ENCODE measurements at regions not wholly inside any gene's neighbourhood (a gene's known extent, or its start where the extent isn't known, plus 50 kb on each side); places are given as distances from the start of the nearest gene placed in this dataset.
"Not testable (repeated sequence)": the region's sequence is repeated elsewhere in the genome, so short reads cannot be mapped to it uniquely, and the experiment has no call there.

DNA sequence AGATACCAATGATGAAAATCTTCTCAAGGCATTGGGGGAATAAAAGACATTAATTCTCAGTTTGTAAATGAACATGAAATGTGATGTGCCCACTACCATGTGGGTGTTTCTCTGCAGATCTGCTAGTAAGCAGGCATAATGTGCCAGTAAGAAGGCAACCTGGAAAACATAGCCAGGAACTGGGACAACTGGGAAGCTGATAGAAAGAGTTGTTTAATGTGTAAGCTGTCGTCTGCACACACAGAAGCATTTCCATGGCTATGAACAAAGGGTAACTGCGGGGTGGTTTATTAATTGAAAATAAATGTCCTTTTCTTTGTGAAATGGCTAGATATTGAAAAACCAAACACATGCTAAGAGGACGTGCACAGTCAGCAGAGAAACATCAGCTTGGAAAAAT is 52.0 kb downstream of the ZC3H11B start:
- no peak for DNase-seq (ENCODE audit: low read depth, low spot score)
- in situ Hi-C loops (cut with HindIII; ENCODE audit: low pct_unique_long_range_greater_than_20kb, low sequenced_read_pairs): no loop called here

DNA sequence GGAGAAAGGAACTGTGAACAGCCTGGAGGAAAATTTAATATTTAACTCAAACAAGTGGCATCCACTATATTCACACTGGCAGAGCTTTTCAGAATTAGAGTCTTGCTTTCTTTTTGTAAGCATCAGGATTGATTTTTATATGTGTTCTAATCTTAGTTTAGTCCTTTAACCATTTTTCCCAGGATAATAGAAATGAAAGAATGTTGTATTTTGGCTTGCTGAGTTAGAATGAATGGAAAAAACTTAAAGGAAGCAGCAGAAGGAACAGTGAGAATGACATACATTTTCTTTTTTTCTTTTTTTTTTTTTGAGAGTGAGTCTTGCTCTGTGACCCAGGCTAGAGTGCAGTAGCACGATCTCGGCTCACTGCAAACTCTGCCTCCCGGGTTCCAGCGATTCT is 53.0 kb downstream of the ZC3H11B start:
- in situ Hi-C loops (cut with HindIII; ENCODE audit: low pct_unique_long_range_greater_than_20kb, low sequenced_read_pairs): no loop called here
- no peak for DNase-seq (ENCODE audit: low read depth, low spot score)

GRCh38 chr1:219555806-219556205 is 57.1 kb downstream of the ZC3H11B start:
- DNase-seq (ENCODE audit: low read depth, low spot score): peak; percentile 97
- in situ Hi-C loops (cut with HindIII; ENCODE audit: low pct_unique_long_range_greater_than_20kb, low sequenced_read_pairs): no loop called here

GRCh38 chr1:219555031-219555692 is 57.7 kb downstream of the ZC3H11B start:
- in situ Hi-C loops (cut with HindIII; ENCODE audit: low pct_unique_long_range_greater_than_20kb, low sequenced_read_pairs): no loop called here
- peak; percentile 71 for DNase-seq (ENCODE audit: low read depth, low spot score)

DNA sequence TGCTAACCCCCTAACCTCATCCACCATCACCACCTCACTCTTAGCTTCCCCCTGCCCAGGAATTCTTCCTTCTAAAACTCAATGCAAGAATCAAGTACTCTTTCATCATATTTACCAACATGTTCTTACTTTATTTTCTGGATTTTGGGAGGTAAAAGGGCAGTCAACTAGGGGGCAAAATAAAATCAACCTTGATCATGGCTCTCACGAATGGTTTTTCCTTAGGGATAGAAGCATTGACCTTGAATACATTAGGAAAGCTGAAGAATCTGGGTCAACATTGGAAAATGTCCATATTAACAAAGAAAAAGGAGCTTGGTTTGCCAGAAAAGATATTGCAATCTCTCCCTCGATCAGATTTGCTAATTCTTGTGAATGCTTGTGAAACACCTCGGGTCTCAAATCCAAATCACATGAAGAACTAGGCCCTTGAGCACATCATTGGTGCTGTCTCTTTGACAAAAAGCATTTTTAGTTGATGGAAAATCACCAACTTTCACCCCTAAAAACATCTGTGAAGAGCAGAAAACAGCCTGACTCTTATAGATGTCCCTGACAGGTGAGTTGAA is 58.9 kb downstream of the ZC3H11B start:
- in situ Hi-C loops (cut with HindIII; ENCODE audit: low pct_unique_long_range_greater_than_20kb, low sequenced_read_pairs): no loop called here
- no peak for DNase-seq (ENCODE audit: low read depth, low spot score)

GRCh38 chr1:219550201-219550600 is 62.7 kb downstream of the ZC3H11B start:
- no peak for DNase-seq (ENCODE audit: low read depth, low spot score)
- in situ Hi-C loops (cut with HindIII; ENCODE audit: low pct_unique_long_range_greater_than_20kb, low sequenced_read_pairs): no loop called here

- in situ Hi-C loops (cut with HindIII; ENCODE audit: low pct_unique_long_range_greater_than_20kb, low sequenced_read_pairs): no loop called here
- peak; percentile 95 for DNase-seq (ENCODE audit: low read depth, low spot score)
Measured at GRCh38 chr1:219549215-219549614, 63.7 kb downstream of the ZC3H11B start.

- DNase-seq (ENCODE audit: low read depth, low spot score): no peak
- in situ Hi-C loops (cut with HindIII; ENCODE audit: low pct_unique_long_range_greater_than_20kb, low sequenced_read_pairs): no loop called here
Measured at GRCh38 chr1:219548386-219548785, 64.5 kb downstream of the ZC3H11B start.

GRCh38 chr1:219545756-219546155 is 67.1 kb downstream of the ZC3H11B start:
- in situ Hi-C loops (cut with HindIII; ENCODE audit: low pct_unique_long_range_greater_than_20kb, low sequenced_read_pairs); DNase-seq (ENCODE audit: low read depth, low spot score): not testable (repeated sequence)

- in situ Hi-C loops (cut with HindIII; ENCODE audit: low pct_unique_long_range_greater_than_20kb, low sequenced_read_pairs): no loop called here
- peak; percentile 16 for DNase-seq (ENCODE audit: low read depth, low spot score)
Measured at GRCh38 chr1:219544163-219544846, 68.6 kb downstream of the ZC3H11B start.

DNA sequence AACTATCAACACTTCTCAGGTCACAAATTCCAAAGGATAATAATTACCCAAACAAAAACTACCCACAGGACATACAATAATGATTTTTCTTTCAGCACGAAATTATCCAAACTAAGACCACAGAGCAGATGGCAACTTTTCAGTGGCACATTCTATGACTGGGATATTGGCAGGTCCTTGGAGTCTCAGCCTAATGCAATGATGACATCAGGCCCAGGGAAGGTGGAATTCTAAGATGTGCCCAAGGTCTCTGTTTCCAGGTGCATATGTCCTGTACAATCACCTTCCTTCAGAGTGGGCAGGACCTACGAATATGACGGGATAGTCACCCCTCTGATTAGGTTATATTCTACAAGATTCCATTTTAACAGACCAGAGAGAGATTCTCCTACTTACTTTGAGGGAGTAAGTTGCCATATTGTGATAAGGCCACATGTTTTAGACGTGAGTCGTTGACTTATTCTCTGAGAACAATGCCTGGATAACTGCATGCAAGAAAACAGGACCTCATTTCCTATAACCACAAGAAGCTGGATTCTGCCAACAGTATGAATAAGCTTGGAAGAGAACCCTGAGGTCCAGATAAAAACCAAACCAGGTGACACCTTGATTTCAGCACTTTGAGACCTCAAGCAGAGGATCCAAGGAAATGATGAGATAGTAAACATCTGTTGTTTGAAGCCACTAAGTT is 69.9 kb downstream of the ZC3H11B start:
- DNase-seq (ENCODE audit: low read depth, low spot score): no peak
- in situ Hi-C loops (cut with HindIII; ENCODE audit: low pct_unique_long_range_greater_than_20kb, low sequenced_read_pairs): no loop called here

DNA sequence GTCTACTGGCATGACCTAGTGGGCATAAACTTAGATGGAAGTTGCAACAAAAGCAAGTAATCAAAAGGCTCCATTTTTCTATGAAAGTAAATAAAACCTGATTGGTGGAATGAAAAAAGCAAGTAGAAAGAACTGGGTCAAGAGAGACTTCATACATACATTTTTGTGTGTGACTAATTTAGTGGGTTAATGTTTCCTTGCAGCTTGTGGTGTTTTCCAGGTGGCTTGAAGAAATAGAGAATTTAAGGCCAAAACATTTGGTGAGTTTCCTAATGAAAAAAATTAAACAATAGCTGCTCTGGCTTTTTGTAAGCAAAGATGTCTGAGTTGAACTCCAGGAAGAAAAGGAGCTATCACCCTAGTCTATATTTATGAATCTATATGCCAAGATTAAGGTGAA is 71.0 kb downstream of the ZC3H11B start:
- no peak for DNase-seq (ENCODE audit: low read depth, low spot score)
- in situ Hi-C loops (cut with HindIII; ENCODE audit: low pct_unique_long_range_greater_than_20kb, low sequenced_read_pairs): no loop called here

- no peak for DNase-seq (ENCODE audit: low read depth, low spot score)
- in situ Hi-C loops (cut with HindIII; ENCODE audit: low pct_unique_long_range_greater_than_20kb, low sequenced_read_pairs): no loop called here
Measured at GRCh38 chr1:219539645-219540254, 73.2 kb downstream of the ZC3H11B start.

DNA sequence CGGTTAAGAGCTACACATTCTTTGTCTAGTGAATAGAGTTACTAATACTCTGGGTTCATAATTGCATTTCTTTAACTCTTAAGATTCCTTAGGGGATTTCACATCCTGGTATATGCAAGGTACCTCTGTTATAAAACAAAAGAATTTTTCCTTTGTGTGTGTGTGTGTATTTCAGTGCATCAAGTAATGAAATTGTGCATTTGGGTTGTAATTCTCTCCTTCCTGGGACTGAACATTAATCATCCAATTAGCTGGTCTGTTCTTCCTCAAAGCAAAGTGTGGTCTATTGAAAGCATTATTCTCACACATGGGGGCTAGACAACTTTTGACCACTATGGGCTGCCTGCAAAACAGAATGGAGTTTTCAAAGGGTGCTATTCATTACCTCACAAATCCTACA is 74.0 kb downstream of the ZC3H11B start:
- no peak for DNase-seq (ENCODE audit: low read depth, low spot score)
- in situ Hi-C loops (cut with HindIII; ENCODE audit: low pct_unique_long_range_greater_than_20kb, low sequenced_read_pairs): no loop called here

- no peak for DNase-seq (ENCODE audit: low read depth, low spot score)
- in situ Hi-C loops (cut with HindIII; ENCODE audit: low pct_unique_long_range_greater_than_20kb, low sequenced_read_pairs): no loop called here
Measured at GRCh38 chr1:219537223-219537631, 75.7 kb downstream of the ZC3H11B start.

DNA sequence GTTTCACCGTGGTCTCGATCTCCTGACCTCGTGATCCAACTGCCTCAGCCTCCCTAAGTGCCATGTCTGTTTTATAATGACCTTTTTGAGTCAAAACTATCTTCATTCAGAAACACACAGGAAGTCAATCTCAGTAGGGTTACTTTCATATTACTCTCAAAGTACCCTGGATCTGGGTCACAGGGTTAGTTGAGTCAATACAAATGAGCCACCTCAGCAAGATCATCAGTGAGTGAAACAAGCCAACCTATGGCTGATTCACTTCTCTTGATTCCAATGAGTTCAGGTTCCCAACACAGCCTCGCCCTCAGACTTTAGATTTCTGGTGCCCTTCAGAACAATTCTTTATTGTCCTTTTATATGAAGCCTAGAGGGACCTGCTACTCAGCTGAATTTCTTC is 76.9 kb downstream of the ZC3H11B start:
- in situ Hi-C loops (cut with HindIII; ENCODE audit: low pct_unique_long_range_greater_than_20kb, low sequenced_read_pairs): no loop called here
- DNase-seq (ENCODE audit: low read depth, low spot score): no peak

GRCh38 chr1:219534991-219535390 is 77.9 kb downstream of the ZC3H11B start:
- in situ Hi-C loops (cut with HindIII; ENCODE audit: low pct_unique_long_range_greater_than_20kb, low sequenced_read_pairs): no loop called here
- DNase-seq (ENCODE audit: low read depth, low spot score): no peak

DNA sequence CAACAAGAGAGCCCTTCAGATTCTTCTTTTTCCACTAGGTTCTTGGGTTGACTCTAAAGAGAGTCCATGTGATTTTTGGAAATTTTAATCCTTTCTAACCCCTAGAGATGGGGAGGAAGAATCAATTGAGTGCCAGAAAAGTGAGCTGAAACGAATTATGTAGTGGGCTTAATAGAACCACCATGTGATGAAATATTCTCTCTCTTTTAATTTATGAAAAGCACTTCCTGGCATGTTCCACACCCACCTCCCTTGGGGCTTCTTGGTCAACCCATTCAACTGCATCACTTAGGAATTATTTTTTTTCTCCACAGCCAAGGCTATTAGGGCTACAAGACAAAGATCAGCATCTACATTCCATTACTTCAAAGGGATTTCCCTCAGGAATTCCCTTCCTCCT is 79.6 kb downstream of the ZC3H11B start:
- DNase-seq (ENCODE audit: low read depth, low spot score): no peak
- in situ Hi-C loops (cut with HindIII; ENCODE audit: low pct_unique_long_range_greater_than_20kb, low sequenced_read_pairs): no loop called here

Data from SK-MEL-5 (cell line).